AG10803 (cell line): ENCODE measurements at regions not wholly inside any gene's neighbourhood (a gene's known extent, or its start where the extent isn't known, plus 50 kb on each side); places are given as distances from the start of the nearest gene placed in this dataset.

Experiments
- DNase-seq: peaks from one replicate; pipeline ENCODE4 v3.0.0; 2010; ENCODE audit warnings: low read depth
- H3K4me3 ChIP-seq: 2 replicates; pipeline ENCODE4 v1.5.1; 2011; ENCODE audit warnings: mild to moderate bottlenecking, low read length, control low read depth
- CTCF ChIP-seq: conservative IDR thresholded peaks from 2 replicates; pipeline ENCODE4 v1.5.1; 2011; ENCODE audit warnings: mild to moderate bottlenecking, low read length, control low read depth, inconsistent platforms

- TF ChIP-seq CTCF: no peak
- H3K4me3 ChIP-seq: no peak overlapping the region
- DNase-seq: peak; percentile 43
Measured at GRCh38 chr2:107412209-107412904, 414.3 kb upstream of the RGPD4 start.

GRCh38 chr2:107412981-107413380 is 413.7 kb upstream of the RGPD4 start:
- TF ChIP-seq CTCF: no peak
- H3K4me3 ChIP-seq: no peak overlapping the region
- DNase-seq: peak; percentile 26

GRCh38 chr2:107414376-107414775 is 412.3 kb upstream of the RGPD4 start:
- no peak overlapping the region for H3K4me3 ChIP-seq
- no peak for DNase-seq
- TF ChIP-seq CTCF: no peak

- TF ChIP-seq CTCF: no peak
- DNase-seq: no peak
- H3K4me3 ChIP-seq: no peak overlapping the region
Measured at GRCh38 chr2:107418708-107419107, 408.0 kb upstream of the RGPD4 start.

- no peak for TF ChIP-seq CTCF
Measured at GRCh38 chr2:107419191-107419590, 407.5 kb upstream of the RGPD4 start.

GRCh38 chr2:107428781-107429180 is 397.9 kb upstream of the RGPD4 start:
- TF ChIP-seq CTCF: no peak
- no peak for DNase-seq
- no peak overlapping the region for H3K4me3 ChIP-seq

More at GRCh38 chr2:107419191-107419590, 407.5 kb upstream of the RGPD4 start:
- no peak overlapping the region for H3K4me3 ChIP-seq
- no peak for DNase-seq

GRCh38 chr2:107430006-107430405 is 396.7 kb upstream of the RGPD4 start:
- no peak for DNase-seq
- H3K4me3 ChIP-seq: no peak overlapping the region
- TF ChIP-seq CTCF: no peak
